HG03196 (cell line): ENCODE measurements at regions not wholly inside any gene's neighbourhood (a gene's known extent, or its start where the extent isn't known, plus 50 kb on each side); places are given as distances from the start of the nearest gene placed in this dataset.

ENCODE experiments used
- ATAC-seq: cut with Tn5 transposase; IDR thresholded peaks from one replicate; pipeline ENCODE4 v1.9.1; 2021; ENCODE audit not compliant: unreplicated experiment

DNA sequence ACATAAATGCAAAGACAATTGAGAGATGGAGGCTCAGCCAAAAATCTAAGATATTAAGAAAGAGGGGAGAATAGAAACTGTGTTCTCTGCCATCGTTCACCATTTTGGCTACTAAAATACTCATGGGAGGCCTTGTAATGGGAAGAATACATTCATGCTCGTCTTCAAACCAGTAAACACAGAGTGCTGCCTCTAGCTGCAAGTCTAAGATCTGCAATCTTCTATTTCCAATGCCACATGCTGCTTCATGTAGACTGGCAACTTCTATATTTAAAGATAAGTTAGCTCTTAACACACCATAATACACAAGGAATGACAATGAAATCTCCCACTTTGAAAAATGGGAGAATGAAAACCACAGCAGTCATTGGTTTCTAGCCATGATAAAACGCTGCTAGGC is 387.3 kb downstream of the HS3ST3B1 start:
- ATAC-seq: no peak

GRCh38 chr17:14672830-14673229 is 371.9 kb downstream of the HS3ST3B1 start:
- ATAC-seq: no peak

- ATAC-seq: no peak
Observed at GRCh38 chr17:14670861-14671260, 370.0 kb downstream of the HS3ST3B1 start.

DNA sequence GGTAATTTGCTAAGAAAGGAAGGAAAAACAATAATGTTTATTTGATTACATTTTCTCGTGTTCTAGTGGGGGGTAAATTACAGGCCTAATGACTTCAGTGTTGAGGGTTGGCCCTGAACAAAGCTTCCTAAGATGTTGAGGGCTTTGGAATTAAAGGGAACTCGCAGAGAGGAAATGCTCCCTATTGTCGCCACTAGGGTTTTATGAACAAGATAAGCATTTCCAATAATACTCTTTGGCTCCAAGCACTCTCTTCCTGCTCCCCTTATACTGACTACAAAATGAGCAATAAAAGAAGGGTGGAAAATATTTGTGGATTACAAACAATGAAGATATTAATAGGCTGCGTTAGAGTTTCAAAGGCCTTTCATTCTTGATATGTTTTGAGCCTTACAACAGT is 363.6 kb downstream of the HS3ST3B1 start:
- ATAC-seq: no peak

- no peak for ATAC-seq
Observed at GRCh38 chr17:14641117-14641516, 340.2 kb downstream of the HS3ST3B1 start.

DNA sequence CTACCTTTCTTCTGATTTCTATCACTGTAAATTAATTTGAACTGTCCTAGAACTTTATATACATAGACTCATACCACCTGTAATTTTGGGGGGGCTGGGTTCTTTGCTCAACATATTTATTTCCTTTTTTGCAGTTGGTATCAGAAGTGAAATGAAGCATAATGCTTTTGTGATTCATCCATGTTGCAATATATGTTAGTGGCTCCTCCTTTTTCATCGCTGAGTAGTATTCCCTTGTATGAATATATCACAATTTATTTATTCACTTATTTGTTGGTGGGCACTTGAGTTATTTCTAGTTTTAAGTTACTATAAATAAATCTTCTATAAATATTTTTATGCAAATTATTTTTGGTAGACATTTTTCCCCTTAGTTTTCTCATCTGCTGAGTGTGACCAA is 336.4 kb downstream of the HS3ST3B1 start:
- ATAC-seq: no peak

DNA sequence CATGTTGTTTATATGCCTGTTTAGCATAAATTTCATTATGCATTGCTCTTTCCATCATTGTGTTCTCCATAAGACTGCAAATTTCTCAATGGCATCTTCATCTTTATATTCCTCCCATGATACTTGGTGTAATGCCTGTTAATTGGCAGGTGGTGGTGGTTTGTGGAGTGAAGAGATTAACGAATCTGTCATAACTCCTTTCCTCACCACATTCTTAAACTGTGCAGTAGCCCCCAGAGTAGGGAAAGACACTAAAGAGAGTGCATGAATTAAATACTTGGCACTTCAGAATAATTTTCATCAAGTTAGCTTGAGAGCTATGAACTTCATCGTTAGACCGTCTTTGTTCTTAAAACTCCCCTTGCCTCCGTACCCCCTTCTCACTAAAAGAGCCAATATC is 329.7 kb downstream of the HS3ST3B1 start:
- ATAC-seq: no peak

DNA sequence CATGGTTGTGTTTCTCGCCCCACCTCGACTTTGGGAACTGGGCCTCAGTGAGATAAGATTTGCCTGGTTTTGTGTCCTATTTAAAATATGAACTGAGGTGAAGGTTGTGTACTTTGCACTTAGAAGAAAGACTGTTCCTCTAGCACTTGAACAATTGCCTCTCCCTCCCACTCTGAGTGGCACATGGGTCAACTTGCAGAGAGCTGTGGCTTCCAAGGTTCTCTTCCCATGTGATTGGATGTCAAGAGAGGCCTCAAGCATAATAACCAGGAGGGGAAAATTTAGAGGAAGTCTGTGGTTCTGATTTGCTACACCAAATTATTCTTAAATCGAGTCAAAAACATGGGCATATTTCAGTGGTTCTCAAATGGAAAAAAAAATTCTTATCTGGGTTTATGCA is 329.2 kb downstream of the HS3ST3B1 start:
- no peak for ATAC-seq

- ATAC-seq: no peak
Observed at GRCh38 chr17:14622615-14623101, 321.8 kb downstream of the HS3ST3B1 start.

GRCh38 chr17:14621826-14622614 is 321.1 kb downstream of the HS3ST3B1 start:
- no peak for ATAC-seq

DNA sequence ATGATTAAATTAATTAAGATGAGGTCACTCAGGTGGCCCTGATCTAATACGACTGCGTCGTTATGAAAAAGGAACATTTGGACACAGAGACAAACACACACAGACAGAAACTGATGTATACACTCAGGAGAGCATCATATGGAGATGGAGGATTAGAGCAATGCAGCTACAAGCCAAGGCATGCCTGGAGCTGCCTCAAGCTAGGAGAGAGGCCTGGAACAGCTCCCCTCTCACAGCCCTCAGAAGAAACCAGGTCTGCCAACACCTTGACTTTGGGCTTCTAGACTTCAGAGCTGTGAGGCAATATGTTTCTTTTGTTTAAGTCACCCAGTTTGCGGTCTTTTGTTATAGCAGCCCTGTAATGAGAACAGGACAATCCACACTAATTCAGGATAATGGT is 318.9 kb downstream of the HS3ST3B1 start:
- no peak for ATAC-seq

DNA sequence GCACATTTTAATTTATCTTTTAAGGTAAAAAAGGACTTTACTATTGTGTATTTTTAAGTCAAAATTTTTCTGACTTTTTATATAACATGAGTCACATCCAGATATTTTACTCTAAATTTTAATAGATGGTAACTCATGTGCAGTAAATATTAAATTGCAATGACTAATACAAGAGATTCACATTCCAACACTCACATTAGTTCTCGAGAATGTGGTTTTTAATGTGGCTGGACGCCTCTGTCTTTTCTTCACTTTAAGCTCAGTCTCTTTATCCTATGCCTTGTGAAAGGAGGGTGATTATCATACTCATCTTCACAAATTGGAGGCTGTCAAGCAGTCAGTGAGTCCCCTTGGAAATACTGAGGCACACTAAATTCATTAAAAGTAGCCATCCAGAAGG is 315.6 kb downstream of the HS3ST3B1 start:
- ATAC-seq: no peak

DNA sequence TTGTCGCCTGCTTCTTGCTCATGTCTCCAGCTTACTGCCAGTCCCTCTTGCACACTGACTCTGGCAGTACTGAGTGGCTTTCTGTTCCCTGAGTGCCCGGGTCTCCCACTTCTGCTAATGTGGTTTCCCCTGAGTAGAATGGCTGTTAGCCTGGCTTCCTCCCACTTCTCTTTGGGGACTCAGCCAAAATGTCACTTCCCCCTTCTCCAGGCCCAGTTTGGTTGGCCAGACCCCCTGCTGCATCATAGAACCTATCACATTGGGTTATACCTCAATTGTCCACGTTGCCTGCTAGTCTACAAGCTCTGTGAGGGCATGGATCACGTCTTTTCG is 304.4 kb downstream of the HS3ST3B1 start:
- no peak for ATAC-seq

GRCh38 chr17:14604591-14605266 is 303.8 kb downstream of the HS3ST3B1 start:
- no peak for ATAC-seq

DNA sequence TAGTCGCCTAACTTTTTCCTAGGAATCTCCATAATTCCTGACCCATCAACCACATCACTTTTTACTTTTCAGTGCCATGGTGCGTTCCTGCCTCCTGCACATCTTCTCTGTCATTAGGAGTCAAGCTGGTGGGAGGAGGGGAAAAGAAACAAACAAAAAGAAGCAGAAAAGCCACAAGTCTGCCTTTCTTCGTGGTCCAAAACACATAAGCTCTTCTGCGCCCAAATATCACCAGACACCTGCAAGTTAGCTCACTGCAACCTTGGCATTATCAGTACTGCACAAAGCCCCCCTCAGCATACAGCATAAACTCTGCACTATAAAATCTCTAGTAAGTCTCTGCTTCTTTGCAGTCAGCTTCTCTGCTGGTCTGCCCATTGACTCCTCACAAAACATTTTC is 295.3 kb downstream of the HS3ST3B1 start:
- no peak for ATAC-seq

DNA sequence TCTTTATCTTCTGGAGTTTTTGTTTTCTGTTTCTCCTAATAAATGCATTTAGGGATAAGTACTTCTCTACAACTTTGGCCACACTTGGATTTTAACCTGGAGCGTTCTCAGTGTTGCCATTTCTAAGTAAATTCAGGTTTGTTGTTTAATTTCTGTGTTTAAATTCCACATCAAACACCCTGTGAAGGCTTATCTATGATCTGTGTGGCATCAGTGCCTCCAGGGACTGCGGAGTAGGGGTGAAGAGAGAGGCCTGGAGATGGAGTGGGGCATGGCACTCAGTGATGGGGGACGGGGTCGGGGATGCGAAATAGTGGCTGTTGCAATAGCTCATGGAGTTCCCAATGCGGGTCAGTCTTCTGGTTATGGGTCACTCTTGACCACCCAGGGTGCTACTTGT is 294.8 kb downstream of the HS3ST3B1 start:
- no peak for ATAC-seq

DNA sequence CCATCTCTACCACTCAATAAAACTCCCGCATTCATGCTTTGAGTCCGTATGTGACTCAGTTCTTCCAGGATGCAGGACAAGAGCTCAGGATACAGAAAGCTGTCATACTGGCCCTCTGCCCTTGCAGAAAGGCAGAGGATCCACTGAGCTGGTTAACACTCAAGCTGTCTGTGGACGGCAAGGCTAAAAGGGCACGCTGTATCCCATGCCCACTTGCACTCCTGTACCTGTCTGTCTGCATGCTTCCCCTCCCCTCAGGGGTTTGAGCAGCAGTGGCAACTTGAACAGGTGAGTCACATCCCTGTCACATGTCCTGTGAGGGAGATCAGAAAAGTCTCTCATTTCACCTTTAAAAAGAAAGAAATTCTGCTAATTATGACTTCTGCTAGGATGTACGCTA is 293.8 kb downstream of the HS3ST3B1 start:
- no peak for ATAC-seq

GRCh38 chr17:14593956-14594355 is 293.1 kb downstream of the HS3ST3B1 start:
- ATAC-seq: no peak

DNA sequence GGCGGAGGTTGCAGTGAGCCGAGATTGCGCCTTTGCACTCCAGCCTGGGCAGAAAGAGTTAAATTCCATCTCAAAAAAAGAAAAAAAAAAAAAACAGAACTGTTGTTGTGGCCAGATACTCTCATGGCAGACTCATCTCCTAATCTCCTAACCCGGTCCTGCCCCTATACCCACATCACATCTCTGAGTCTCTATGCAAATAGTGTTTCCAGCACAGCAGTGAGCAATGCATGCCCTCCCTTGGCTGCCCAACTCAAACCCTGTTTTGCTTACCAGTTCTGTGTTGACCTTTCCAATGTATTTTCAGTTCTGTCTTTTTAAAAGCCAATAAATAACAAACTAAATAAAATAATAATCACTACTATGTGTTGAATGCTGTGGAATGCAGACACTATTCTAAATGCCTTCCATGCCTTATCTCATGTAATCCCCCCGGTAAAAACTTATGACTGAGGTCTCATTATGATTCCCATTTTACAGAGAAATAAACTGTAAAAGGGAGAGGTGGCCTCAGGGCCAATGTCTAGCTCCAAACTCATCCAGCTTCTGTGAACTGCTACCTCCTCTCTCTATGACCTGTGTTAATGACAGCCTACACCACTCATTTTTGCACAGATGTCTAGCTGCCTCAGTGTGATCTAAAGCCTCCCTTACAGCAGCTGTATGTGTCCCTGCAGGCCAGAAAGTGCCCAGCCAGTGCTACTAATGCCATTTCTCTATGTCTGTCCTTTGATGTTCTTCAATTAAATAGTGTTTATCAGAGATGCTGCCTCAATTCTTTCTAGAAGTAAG is 289.8 kb downstream of the HS3ST3B1 start:
- ATAC-seq: no peak

GRCh38 chr17:14585099-14585498 is 284.2 kb downstream of the HS3ST3B1 start:
- no peak for ATAC-seq

GRCh38 chr17:14582996-14583395 is 282.1 kb downstream of the HS3ST3B1 start:
- ATAC-seq: no peak
